Kasumi-1 (cell line): ENCODE measurements at regions not wholly inside any gene's neighbourhood (a gene's known extent, or its start where the extent isn't known, plus 50 kb on each side); places are given as distances from the start of the nearest gene placed in this dataset.
"Not testable (repeated sequence)": the region's sequence is repeated elsewhere in the genome, so short reads cannot be mapped to it uniquely, and the experiment has no call there.

Experiments
- DNase-seq, 2 experiments: peaks; one replicate each; lab custom pipeline; 2025; lab: John Stamatoyannopoulos, UW

GRCh38 chr5:103910011-103910410, 347.4 kb upstream of the NUDT12 start:
- DNase-seq: no peak

DNA sequence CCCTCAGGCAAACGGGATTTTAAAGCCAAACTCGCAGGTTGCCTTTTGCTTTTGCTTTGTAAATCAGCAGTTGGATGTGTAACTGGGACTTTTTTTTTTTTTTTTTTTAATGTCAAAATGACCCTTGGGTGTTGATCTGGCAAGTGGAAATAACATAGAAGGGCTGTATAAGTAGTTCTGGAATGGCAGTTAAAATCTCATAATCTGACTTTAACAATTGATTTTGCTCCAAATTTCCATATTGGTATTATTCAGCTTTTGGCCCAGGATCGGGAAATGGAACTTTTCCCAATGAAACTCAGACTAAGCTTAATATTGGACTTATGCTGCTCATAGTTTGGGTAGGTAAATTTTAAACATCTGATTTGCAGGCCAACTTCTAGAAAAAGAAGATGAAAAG, 346.8 kb upstream of the NUDT12 start:
- no peak for DNase-seq

GRCh38 chr5:103908336-103909080, 345.9 kb upstream of the NUDT12 start:
- DNase-seq: no peak

DNA sequence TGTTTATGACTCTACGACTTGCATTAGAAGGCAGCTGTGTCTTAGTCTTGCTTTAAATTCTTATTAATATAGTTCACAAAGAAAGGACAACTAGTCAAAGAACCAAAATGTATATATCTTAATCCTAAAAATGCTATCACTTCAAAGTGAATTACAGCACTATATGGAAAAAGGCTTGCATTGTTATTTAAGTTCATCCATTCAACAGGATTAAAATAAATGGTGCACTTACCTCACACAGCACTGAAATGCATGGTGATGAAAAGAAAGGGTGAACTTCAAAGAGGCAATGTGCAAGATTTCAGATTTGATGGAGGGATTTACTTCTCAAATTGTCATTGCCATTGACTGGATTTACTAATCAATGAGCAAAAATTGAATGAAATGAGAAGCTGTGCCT, 344.4 kb upstream of the NUDT12 start:
- no peak for DNase-seq

GRCh38 chr5:103904651-103905050, 342.1 kb upstream of the NUDT12 start:
- DNase-seq: no peak

DNA sequence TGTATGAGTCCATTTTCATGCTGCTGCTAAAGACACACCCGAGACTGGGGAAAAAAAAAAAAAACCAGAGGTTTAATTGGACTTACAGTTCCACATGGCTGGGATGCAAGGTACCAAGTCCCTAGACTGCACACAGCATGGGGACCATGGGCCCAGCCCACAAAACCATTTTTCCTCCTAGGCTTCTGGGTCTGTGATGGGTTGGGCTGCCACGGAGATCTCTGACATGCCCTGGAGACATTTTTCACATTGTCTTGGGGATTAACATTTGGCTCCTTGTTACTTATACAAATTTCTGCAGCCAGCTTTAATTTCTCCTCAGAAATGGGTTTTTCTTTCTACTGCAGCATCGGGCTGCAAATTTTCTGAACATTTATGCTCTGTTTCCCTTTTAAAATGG, 340.3 kb upstream of the NUDT12 start:
- DNase-seq: no peak

DNA sequence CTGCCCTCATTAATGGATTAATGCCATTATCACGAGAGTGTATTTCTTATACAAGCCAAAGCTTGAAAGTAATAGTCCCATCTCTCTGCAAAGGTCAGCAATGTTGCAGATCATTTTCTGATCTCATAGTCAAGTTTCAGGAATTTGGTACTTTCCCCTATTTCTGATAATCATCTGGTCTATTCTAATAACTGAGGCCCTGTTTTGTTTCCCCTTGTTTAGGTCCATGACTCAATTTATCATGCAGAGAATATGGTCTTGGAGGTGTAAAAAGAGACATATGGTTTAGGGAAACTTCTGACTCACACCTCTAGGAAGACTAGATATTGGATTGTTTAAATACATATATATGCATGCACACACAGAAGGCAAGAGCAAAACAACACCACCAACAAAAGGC, 339.3 kb upstream of the NUDT12 start:
- DNase-seq: no peak

DNA sequence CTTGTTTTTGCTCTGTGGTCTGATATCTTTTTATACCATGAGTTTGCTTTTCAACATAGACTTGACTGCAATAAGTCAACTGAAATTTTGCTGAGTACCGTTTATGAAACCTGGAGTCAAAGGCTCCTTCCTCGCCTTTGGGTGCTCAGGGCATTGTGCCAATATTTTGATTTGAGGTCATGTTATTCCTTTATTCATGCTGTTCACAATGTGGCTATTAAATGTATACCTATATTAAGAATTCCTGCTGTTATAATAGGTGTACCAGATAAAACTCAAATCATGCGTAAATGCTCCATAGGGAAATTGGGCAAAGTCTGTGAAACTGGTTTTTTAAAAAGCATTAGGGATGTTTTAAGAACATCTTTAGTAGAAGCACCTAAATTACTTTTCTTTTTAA, 334.0 kb upstream of the NUDT12 start:
- no peak for DNase-seq

DNA sequence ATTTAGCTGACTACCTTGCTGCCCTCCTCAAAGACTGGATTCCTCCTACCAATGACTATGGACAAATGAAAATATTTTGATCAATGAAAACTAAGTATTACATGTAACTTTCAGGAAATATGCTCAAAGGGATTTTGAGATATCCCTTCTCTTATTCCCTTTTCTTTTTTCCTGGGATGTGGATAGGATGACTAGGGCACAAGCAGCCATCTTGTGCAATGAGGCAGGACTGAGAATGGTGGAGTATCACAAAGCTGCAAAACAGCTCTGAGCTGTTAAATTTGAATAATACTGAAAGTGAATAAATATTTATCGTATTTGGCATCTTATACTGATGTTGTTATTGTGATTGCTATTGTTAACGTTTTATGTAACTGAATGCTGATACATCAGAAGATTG, 333.1 kb upstream of the NUDT12 start:
- DNase-seq: no peak

- DNase-seq: no peak
Measured at GRCh38 chr5:103894882-103895281, 332.3 kb upstream of the NUDT12 start.

- DNase-seq: no peak
Measured at GRCh38 chr5:103891151-103891550, 328.6 kb upstream of the NUDT12 start.

GRCh38 chr5:103890313-103890712, 327.7 kb upstream of the NUDT12 start:
- DNase-seq: no peak

DNA sequence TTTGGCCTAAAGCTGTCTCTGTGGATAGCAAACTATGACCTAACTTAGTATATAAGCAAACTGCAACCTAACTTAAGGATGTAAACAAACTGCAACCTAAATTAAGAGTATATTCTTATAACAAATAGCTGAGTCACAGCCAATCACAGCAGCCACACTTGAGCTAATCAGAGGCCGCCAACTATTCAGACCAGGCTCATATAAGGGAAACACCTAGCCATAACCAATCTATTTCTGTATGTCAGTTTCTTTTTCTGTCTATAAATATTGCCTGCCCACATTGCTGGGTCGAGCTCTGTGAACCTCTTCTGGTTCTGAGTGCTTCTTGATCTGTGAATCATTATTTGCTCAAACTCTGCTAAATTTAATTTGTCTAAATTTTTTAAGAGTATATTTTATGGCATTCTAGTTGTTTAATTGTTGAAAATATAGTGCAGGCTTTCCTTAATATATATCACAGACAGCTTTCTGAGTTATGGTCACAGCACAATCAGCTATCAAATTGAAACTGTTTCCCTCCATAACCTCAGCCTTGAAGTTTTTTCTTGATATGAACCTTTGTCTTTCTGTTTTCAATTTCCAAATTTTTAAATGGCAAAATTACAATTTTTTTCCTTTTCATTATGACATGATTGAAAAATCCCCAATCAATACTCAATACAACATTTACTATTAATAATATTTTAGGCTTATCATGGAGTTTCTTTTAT, 327.1 kb upstream of the NUDT12 start:
- DNase-seq: no peak

- no peak for DNase-seq
Measured at GRCh38 chr5:103886826-103887225, 324.2 kb upstream of the NUDT12 start.

DNA sequence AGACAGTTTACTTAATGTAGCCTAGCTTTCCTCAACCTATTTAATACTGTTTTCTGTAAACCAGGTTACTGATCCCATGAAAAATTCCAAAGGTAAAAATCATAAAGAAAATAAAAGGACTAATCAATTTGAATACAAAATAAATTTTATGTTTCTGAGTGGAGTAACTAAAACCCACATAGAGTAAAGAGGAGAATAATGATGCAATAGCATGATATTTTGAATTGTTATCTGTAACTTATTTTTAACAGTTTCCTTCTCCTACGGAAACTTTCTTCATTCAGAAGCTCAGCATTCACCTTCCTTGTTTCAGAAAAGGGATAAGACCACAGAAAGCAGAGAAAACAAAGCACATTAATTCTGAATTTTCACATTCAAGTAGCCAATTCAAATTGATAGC, 320.6 kb upstream of the NUDT12 start:
- DNase-seq: no peak

DNA sequence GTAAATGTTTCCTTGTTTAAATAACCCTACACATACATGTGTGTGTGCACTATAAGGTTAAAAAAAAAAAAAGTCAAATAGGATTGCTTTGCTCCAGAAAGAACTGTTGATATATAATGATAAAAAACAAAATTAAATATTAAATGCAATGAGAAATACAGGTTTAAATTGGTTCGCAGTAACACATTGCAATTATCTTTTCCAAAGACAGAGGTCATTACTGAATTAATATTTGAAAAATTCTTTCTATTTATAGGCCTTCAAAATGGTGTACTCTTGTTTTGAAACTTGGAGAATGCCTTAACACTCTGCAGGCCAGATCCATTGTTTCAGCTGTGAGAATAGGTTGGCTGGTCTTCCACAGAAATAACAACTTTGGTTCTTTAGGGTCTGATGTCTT, 319.0 kb upstream of the NUDT12 start:
- no peak for DNase-seq

DNA sequence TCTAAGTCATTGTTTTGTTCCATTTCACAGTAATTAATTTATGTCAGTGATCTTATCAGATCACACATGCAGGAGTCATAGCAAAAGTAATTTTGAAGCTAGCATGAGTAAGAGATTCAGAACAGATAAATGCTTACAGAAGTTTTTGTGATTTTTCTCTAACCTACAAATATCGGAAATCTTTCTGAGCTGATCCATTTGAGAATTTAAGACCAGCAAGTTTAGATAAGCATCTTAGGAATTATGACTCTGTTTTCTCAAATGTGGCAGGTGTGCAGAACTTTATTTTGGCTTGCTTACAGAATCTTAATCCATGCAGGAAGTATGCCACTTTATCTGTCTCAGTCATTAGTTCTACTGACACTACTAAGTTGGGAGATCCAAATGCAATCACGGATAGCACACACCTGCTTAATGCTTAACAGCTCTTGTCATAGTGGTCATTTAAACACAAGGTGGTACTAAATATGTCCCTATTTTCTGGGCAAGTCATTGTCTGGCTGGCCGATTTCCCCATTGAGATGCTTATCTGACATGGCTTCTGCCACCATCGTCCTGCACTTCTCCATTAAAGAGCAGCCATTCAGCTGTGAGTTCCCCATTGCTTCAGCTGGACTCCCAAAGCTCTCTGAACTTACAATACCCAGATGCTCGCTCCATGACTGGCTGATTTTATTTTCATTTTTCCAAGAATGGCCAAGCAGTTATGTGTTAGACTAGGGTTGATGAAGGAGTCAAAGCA, 305.4 kb upstream of the NUDT12 start:
- DNase-seq: no peak

GRCh38 chr5:103866169-103866568, 303.6 kb upstream of the NUDT12 start:
- DNase-seq: no peak

DNA sequence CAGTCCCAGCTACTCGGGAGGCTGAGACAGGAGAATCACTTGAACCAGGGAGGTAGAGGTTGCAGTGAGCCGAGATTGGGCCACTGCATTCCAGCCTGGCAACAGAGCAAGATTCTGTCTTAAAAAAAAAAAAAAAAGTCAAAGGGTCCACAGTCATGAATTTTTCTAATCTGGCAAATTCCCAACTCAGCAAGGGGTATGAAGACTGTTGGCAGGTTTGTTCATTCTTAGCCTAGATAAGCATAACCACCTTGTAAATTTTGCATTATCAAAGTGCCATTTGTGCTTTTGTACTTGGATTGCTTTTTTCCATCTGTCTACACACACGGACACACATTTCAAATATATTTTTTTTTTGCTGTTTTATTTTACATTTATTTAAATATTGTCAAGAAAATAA, 299.8 kb upstream of the NUDT12 start:
- DNase-seq: no peak

GRCh38 chr5:103860327-103860726, 297.7 kb upstream of the NUDT12 start:
- DNase-seq: no peak

GRCh38 chr5:103858367-103858766, 295.8 kb upstream of the NUDT12 start:
- DNase-seq: not testable (repeated sequence)

- DNase-seq: no peak
Measured at GRCh38 chr5:103851091-103851490, 288.5 kb upstream of the NUDT12 start.

GRCh38 chr5:103849934-103850333, 287.3 kb upstream of the NUDT12 start:
- DNase-seq: no peak
